Ammon's horn (tissue), 1 donor: ENCODE measurements at regions not wholly inside any gene's neighbourhood (a gene's known extent, or its start where the extent isn't known, plus 50 kb on each side); places are given as distances from the start of the nearest gene placed in this dataset.

ENCODE experiments used
- DNase-seq: peaks from one replicate; pipeline ENCODE4 v3.0.0-alpha.2; 2016; ENCODE audit warnings: low spot score

DNA sequence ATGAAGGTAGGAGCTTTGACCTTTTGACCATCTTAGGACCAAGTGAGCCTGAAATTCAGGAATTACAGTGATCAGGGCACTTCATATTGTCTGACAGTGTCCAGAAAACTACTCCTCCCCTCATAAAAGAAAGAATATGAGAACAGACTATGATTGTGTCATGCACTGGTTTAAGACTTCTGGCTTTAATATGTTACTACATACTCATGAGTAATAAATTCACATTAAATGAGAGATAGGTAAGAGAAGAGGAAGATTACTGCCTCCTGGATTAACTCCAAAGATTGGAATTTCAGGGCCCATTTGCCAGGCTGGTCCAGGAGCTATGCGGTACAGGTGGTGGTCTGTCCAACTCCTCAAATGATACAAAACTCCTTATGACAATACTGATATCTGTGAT, 213.5 kb upstream of the ADRA1B start:
- DNase-seq = no peak

DNA sequence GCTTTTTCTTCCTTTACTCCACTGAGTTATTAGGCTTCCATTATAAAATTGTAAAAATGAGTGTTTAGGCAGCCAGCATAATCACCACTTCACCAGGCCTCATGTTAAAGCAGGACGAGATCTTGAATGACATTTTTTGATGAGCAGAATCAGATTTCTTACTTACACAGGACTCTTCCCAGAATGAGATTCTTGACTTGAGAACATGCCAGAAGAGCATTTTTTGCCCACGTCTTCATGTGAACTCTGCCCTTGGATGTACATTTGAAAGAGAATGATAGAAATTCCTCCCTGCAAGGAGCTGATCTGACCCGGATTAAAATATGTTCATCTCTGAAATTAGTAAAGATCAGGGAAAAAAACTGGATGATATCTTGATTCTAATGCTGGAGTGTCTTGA, 212.1 kb upstream of the ADRA1B start:
- no peak for DNase-seq

DNA sequence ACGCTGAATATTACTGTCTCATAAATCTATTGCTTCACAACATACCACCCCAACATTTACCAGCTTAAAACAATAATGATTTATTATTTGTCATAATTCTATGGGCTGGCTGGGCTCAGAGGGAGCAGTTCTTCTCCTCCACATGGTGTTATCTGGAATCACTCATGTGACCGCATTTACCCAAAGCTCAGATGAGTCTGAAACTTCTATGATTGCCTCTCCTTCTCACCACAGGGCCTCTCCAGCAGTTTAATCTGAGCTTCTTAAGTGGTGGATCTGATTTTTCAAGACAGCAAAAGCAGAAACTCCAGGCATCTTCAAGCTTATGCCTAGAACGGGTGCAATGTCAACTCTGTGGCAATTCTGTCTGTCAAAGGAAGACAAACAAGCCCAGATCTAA, 210.3 kb upstream of the ADRA1B start:
- DNase-seq = no peak

DNA sequence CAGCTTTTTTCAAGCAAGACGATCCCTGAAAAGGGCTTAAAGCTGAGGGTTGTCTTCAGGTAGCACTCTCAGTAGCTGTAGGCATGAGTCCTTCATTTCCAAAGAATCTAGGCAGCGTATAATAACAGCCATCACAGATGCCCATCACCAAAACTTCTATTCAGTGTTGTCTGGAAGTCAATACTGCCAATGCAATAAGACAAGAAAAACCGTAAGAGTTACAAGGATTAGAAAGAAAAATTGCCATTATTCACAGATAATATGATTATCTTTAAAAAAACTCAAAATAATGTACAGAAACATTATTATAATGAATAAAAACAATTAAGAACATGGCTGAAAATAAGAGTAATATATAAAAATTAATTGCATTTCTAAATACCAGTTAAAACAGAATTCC, 208.2 kb upstream of the ADRA1B start:
- no peak for DNase-seq

DNA sequence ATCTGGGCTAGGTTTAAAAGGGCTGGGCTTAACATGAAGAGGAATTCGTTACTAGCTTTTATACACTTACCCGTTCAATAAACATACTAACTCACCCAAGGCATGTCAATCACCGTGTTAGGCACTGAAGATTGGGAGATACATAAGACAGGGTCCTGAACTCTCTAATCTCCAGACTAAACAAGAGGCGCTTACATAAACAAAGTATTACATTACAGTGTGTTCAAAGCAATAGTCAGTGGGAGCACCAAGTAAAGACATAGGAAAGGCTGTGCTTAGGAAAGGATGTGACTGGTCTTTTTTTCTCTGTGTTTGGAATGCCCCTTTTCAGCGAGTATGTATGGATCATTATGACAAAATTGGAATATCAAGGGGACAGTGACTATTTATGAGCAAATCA, 203.6 kb upstream of the ADRA1B start:
- no peak for DNase-seq

DNA sequence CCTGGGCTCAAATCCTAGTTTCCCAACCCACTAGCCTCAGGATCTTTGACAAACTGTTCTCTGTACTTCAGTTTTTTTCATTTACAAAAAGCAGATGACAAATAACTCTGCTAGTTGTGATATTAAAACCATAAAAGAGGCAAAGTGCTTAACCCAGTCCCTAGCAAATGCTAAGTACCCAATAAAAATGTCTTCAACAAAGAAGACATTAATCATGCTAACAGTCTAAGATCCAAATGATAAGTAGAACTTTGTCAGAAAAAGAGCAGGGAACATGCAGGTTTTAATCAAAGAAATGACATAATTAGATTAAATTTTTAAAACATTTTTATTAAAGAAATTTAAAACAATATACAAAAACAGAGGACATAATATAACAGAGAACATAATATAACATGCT, 203.0 kb upstream of the ADRA1B start:
- no peak for DNase-seq

DNA sequence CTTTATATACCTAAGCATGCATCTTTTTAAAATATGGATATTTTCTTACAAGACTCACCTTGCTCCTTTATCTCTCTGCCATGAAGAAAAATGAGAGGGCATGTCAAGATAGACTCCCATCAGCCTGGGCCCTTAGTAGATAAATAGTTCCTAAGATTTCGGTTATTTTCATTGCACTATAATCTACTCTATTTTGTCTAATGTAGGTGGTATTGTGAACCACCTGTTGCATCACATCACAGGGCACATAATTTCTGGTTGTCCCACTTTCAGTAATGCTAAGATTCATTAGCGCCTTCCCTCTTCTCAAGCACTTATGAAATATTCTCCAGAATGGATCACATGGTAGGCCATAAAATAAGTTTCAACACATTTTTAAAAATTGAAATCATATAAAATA, 202.5 kb upstream of the ADRA1B start:
- no peak for DNase-seq

DNA sequence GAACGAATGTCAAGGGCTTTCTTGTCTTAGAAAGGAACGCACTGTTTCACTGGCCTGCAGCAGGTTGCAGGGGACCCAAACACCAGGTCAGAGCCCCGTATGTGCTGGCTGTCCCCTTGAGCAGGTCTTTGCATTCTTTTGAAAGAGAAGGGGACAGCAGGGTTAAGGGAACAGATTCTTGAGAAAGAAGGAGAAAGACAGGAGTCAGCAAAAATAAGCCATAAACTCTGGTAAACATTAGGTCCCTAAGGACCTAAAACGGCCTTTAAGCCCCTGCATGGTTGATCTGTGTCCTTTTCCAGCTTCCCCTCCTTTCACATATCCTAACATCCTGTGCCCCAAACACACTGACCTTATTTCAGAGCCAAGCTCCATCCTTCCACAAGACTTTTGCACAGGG, 190.8 kb upstream of the ADRA1B start:
- DNase-seq = no peak

DNA sequence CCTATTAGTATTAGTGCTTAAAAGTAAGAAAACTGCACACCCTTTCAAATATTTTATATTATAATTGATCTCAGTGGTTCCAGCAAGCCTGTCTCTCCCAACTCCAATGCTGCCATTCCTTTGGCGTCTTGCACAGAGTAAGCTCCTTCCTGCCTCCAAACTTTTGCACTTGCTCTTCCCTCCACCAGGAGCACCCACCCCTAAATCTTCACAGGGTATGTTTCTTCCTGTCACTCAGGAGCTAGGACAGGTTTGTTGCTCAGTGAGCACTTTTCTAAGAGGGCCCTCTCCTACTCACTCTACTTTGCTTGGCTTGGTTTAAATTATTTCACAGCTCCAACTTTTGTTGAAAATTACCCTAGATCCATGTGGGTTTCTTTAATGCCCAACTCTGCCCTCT, 189.1 kb upstream of the ADRA1B start:
- DNase-seq = no peak

DNA sequence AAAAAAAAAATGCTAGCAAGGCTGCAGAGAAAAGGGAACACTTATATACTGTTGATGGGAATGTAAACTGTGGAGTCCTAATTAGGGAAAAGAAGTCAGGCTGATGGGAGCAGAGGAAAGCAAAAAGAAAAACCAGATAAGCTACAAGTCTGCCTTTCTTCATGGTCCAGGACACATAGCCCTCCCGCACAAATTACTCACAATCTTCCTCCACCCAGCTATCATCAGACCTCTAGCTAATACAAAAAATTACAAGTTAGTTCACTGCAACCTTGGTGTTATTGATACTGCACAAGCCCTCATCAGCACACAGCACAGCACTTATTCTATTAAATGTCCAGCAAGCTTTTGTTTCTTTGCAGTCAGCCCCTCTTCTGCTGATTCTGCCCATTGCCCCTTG, 186.0 kb upstream of the ADRA1B start:
- DNase-seq = no peak

DNA sequence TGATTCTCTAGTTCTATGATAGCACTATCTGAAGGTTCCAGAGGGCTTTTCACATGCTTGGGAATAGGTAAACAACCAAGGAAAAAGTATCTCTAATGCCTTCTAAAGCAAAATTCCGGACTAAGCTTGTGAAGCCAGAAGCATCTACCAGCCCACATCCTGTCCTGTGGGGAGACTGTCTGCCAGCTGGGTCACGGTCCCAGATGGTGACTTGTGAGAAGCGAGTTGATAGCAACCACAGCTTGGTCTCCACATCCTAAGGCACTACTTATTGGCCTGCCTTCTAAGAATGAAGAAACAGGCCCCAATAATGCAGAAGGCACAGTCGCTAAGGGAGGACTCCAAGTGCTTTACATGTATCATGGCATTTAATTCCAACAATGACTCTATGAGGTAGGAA, 184.1 kb upstream of the ADRA1B start:
- no peak for DNase-seq

DNA sequence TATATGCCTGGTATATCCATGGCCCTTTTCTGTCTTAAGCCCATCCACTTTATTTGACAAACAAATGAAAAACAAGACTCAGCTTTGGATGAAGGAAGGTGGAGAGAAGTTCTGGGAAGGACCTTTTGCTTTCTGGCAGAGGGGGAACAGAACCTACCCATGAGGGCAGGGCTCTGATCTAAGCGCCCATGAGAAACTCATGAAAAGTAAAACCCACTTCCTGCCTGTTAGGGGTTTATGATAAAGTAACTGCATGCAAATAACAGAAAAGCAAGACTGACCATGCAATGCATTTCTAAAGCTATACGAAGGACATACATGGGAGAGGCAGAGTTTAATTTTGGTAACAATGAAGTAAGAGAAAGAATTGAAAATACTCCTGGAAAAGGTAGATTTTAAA, 181.9 kb upstream of the ADRA1B start:
- no peak for DNase-seq

DNA sequence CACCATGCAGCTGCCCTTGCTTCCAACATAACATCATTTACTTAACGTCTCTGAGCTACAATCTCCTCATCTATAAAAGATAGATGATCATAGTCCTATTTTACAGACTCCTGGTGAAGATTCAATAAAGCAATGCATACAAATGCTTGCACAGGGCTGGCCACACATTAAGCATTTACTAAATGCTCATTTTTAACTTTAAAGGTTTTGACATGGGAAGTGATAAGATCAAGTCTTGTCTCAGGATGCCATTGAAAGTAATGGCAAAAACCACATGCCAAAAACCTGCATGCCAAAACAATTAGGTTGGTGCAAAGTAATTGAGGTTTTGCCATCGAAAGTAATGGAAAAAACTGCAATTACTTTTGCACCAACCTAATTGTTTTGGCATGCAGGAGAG, 181.2 kb upstream of the ADRA1B start:
- DNase-seq = no peak

DNA sequence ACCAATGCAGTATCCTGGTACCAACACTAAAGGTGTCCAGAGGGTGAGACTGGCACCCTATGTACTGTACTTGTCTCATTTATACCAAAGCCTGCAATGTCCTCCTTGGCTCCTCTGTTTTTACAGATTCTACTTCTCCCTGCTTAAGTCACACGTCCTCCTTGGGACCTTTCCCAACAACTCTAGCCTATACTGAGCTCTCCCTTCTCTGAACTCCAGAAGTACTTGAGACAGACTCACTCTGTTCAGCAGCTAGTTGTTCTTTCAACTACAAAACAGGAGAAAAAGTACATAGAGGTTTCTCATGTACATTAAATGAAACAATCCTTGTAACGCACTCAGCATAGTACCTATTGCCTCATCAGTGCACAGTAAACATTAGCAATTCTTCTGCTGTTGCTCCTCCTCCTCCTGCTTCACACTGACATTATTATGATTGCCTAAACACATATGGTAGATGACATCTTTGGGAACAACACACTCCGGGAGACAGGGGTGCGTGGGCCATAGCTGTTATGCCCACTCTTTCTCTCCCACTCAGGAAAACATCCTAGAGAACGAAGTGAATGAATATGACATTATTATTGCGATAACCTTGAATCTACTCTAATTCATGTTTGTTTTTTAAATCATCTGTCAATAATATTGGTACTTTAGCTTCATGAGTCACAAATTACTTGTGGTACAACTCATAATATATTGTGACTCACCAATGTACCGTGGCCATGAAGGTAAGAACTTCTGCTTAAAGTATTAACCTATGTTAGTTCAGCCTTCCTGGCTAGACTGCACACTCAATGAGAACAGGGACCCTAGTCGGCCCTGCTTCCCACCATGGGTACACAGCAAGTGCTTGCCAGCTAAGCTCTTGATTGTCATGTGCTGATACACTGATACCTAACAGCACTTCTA, 180.3 kb upstream of the ADRA1B start:
- DNase-seq = peak; percentile 67

DNA sequence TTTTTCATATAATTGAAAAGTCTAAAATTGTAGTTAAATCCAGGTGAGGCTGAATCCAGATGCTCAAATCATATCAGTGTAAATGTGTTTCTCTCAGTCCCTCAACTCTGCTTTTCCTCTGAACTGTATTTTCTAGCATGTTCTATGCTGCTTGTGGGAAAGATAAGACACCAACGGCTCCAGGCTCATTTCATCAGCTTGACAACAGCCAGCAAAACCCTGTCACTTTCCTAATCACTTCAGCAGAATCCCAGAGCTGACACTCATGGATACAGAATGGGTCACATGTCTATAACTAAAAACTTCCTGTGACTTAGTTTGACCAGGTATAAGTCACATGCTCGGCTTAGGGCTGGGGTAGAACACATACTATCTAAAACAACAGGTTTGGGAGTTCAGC, 179.4 kb upstream of the ADRA1B start:
- DNase-seq = no peak

DNA sequence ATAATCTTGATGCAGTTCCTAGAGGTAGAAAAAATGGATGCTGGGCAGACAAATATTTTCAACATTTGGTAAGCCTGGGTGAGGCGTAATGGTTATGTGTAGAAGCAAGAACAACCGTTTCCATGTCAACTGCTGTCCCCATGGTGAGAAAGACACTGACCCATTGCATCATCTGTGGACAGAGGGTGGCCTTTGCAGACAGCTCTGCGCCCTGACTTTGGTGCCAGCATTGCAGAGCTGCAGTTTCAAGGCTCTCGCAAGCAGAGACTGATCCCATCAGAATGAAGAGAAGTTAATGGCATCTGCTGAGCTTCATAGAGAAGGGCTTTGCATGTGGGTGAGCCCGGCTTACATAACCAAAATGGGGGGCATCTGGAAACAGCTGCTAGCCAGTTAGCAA, 179.0 kb upstream of the ADRA1B start:
- DNase-seq = no peak

DNA sequence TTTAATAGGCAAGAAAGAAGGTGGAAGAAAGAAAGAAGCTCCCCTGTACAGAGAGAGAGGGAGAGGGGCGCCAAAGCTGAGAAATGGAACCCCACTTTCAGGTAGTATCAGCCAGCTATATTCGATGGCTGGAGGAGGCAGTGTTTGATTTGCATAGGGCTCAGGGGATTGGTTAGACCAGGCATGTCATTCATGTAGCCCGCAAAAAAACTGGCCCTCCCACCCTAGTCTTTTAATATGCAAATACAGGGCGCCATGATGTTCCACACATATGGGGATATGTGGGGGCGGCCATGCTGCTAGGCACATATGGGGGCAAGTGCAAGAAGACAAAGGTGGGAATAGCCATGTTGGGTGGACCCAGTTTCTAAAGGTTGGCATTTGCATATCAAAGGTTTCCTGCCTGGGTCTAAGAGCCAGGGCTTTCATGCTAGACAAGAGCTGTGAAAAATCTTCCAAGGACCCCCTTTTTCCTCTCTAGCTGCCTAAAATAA, 174.4 kb upstream of the ADRA1B start:
- no peak for DNase-seq

DNA sequence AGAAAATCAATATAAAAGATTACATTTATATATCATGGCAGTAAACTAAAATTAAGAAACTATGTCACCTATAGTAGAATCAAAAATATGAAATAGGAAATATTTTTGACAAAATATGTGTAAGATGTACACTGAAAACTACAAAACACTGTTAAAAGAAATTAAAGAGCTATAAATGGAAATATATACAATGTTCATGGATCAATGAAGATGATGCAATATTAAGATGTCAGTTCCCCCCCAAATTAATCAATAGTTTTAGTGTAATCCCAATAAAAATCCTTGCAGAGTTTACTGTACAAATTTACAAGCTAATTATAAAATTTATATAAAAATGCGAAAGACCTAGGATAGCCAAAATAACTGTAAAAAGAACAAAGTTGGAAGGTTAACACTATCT, 173.0 kb upstream of the ADRA1B start:
- DNase-seq = no peak

DNA sequence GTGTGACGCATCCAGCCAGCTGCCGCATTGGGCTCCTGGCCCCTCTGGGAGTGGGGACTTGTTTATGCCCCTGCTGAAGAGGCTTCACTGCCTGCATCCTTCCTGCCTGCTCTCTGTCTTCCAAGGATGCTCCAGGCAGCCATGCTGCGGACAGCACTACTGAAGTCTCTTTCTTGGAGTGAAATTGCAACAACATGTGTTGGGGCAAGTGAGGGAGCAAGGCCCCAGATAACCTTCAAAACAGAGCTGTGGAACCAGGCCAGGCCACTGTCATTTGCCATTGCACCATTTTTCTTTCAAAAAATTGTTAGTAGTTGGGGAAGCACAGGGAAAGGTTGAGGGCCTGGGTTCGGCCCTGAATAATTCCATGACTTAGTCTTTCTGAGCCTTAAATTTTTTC, 169.6 kb upstream of the ADRA1B start:
- no peak for DNase-seq

DNA sequence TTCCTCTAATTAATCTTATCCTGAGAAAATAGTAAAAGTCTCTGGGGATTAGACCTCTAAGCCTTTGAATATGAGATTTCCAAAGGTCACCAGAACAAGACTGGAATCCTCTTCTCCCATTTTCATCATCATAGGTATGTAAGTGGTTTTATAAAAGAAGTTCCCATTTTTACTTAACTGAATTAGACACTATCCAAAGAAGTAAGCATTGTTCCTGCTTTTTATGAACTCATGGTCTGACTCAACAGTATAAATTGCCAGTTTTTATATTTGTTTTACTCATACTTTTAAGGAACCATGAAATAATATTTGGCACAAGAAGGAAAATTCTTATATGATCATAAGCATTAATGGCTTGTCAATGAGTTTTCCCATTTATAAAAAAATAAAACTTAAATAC, 167.1 kb upstream of the ADRA1B start:
- no peak for DNase-seq

DNA sequence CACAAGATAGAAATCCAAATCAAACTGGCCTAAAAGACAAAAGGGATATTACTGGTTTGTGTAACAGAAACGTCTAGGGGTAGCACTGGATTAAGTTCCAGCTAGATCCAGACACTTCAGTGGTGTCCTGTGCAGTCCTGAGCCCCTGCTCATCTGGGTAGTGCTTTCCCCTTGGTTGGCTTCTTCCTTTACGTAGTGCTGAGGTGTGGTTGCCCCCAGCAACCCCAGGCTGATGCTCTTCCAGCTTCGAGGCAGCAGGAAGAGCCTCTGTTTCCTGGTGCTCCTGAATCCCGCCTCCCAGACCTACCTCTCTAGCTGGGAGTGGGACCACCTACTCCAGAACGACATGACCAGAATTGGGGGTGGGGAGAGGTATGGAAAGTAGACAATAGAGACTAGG, 166.1 kb upstream of the ADRA1B start:
- no peak for DNase-seq

DNA sequence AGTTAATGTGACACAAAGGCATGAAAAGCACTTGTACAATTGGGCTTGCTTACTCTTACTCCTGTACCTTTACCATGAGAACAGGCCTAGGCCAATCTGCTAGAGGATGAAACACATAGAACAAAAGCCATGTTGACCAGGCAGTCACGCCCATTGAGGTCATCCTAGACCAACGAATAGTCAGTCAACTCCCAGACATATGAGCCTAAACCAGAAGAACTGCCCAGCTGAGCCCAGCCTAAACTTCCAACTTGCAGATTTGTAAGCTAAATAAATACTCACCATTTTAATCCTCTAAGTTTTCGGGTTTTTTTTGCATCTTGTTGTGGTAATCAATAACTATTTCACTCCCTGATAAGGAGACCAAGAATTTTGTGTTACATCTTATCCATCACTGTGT, 164.8 kb upstream of the ADRA1B start:
- no peak for DNase-seq

DNA sequence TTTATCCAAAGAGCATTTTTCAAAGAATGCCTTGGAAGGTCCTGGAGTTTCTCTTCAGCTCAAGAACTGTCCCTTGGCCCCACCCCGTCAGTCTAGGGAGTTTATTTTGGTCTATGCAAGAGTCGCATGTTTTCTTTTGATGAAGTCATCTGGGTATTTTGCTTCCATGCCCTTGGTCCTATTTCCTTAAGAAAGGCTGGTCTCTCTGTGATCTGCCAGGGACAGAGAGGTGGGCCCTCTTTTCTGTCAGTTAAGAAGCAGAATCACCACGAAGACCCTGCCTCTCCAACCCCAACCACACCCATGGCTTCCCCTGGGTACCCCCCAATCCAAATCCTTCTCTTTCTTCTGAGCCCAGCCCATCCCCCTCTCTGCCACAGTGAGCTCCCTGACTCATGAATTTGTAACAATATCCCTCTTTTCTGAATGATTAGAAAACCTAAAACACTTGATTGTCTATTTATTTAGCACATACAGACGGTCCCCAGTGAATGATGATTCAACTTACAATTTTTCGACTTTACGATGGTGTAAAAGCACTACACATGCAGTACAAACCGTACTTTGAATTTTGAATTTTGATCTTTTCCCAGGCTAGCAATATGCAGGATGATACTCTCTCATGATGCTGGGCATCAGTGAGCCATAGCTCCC, 163.5 kb upstream of the ADRA1B start:
- DNase-seq = no peak

DNA sequence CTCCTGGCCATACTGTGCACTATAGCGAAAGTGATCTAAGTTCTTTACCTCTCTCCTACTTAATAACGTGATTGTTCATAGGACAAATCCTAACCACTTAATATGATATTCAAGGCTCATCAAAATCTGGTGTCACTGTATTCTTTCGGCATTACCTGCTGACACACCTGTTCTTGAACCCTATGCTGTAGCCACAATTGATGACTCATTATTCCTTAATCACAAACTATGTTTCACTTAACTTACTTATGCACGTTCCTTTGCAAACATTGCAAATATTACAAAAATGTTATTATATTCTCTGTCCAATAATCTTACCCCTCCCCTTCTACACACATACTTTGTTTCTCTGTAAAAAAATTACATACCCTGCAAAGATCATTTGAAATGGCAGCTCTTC, 158.1 kb upstream of the ADRA1B start:
- DNase-seq = no peak
